ENCODE measurements at regions not wholly inside any gene's neighbourhood (a gene's known extent, or its start where the extent isn't known, plus 50 kb on each side); places are given as distances from the start of the nearest gene placed in this dataset.

GRCh38 chr4:130393231-130393630 is 1297.3 kb downstream of the C4orf33 start:
- no peaks in the 10 kb centered on the region for H3K9me3 ChIP-seq
- intact Hi-C loops (cut with DNase I), result no loop called here
- TF ChIP-seq, protein P1, sequence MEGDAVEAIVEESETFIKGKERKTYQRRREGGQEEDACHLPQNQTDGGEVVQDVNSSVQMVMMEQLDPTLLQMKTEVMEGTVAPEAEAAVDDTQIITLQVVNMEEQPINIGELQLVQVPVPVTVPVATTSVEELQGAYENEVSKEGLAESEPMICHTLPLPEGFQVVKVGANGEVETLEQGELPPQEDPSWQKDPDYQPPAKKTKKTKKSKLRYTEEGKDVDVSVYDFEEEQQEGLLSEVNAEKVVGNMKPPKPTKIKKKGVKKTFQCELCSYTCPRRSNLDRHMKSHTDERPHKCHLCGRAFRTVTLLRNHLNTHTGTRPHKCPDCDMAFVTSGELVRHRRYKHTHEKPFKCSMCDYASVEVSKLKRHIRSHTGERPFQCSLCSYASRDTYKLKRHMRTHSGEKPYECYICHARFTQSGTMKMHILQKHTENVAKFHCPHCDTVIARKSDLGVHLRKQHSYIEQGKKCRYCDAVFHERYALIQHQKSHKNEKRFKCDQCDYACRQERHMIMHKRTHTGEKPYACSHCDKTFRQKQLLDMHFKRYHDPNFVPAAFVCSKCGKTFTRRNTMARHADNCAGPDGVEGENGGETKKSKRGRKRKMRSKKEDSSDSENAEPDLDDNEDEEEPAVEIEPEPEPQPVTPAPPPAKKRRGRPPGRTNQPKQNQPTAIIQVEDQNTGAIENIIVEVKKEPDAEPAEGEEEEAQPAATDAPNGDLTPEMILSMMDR (IDR thresholded peaks at IDR 0.05), result no peak
- no peaks in the 10 kb centered on the region for H3K36me3 ChIP-seq
- no peak overlapping the region for H3K4me3 ChIP-seq
- no peaks in the 10 kb centered on the region for H3K27me3 ChIP-seq
- H3K27ac ChIP-seq, result no peak overlapping the region
- no peaks in the 10 kb centered on the region for H3K4me1 ChIP-seq
- ATAC-seq (no peak), DNase-seq (no peak), FAIRE-seq (no peak)

- Histone ChIP-seq H3K36me3 (no peaks in the 10 kb centered on the region), H3K4me3 (no peak overlapping the region), H3K4me1 (no peaks in the 10 kb centered on the region), H3K27me3 (no peaks in the 10 kb centered on the region), H3K27ac (no peak overlapping the region), H3K9me3 (no peaks in the 10 kb centered on the region)
- FAIRE-seq (no peak), DNase-seq (no peak), ATAC-seq (peak in 1 of 4 donors; percentile 48)
- intact Hi-C loops (cut with DNase I), result no loop called here
- WGBS, 2 donors, result 24 to 33% methylated on average over 3 of the region's 3 CpGs
- TF ChIP-seq, protein P1 (IDR thresholded peaks at IDR 0.05), result no peak
Measured at GRCh38 chr4:130393642-130394041, 1297.7 kb downstream of the C4orf33 start.

- no peak for DNase-seq
Measured at GRCh38 chr4:130395871-130396270, 1299.9 kb downstream of the C4orf33 start.

DNA sequence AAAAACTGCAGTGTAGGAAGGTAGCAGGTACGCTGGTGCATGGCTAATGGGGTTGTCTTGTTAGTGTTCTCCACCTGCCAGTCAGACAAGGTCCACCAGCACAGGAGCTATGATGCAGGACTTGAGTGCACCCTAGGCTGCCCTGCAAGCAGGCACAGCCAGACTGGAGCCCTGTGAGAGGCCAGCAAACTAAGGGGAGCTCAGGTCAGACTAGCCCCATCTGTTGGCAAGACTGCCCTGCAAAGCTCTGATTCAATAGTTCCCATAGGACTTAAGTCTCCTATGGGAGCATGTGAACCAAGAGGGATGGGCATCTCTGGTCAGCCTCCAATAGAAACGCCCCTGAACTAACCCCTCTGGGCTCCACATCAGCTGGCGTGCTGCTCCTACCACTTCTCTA is 1307.3 kb downstream of the C4orf33 start:
- Histone ChIP-seq H3K9me3 (no peaks in the 10 kb centered on the region), H3K4me1 (no peaks in the 10 kb centered on the region), H3K36me3 (no peaks in the 10 kb centered on the region), H3K27ac (no peak overlapping the region), H3K27me3 (no peaks in the 10 kb centered on the region), H3K4me3 (no peak overlapping the region)
- DNase-seq (no peak), FAIRE-seq (no peak), ATAC-seq (no peak)
- TF ChIP-seq, protein P1 (IDR thresholded peaks at IDR 0.05), result no peak
- WGBS, 2 donors, result 58 to 81% methylated on average over 3 of the region's 3 CpGs
- intact Hi-C loops (cut with DNase I), result no loop called here

More at GRCh38 chr4:130395871-130396270, 1299.9 kb downstream of the C4orf33 start:
- H3K36me3 ChIP-seq, result no peaks in the 10 kb centered on the region
- H3K9me3 ChIP-seq, result no peaks in the 10 kb centered on the region
- H3K27me3 ChIP-seq, result no peaks in the 10 kb centered on the region
- intact Hi-C loops (cut with DNase I), result no loop called here
- FAIRE-seq, result no peak
- ATAC-seq, result no peak
- TF ChIP-seq, protein P1 (IDR thresholded peaks at IDR 0.05), result no peak
- no peaks in the 10 kb centered on the region for H3K4me1 ChIP-seq
- WGBS, 2 donors, result 38 to 51% methylated on average over 2 of the region's 2 CpGs
- H3K27ac ChIP-seq, result no peak overlapping the region
- no peak overlapping the region for H3K4me3 ChIP-seq

GRCh38 chr4:130416228-130416627 is 1320.3 kb downstream of the C4orf33 start:
- Histone ChIP-seq H3K4me1 (no peaks in the 10 kb centered on the region), H3K27me3 (no peaks in the 10 kb centered on the region), H3K9me3 (no peaks in the 10 kb centered on the region), H3K27ac (no peak overlapping the region), H3K4me3 (no peak overlapping the region), H3K36me3 (no peaks in the 10 kb centered on the region)
- DNase-seq (no peak), FAIRE-seq (no peak), ATAC-seq (no peak)
- WGBS, 2 donors, result 82 to 88% methylated on average over 1 of the region's 1 CpG
- intact Hi-C loops (cut with DNase I), result no loop called here
- TF ChIP-seq, protein P1 (IDR thresholded peaks at IDR 0.05), result no peak

Data from pancreas (tissue), 10 donors.